ENCODE measurements at regions not wholly inside any gene's neighbourhood (a gene's known extent, or its start where the extent isn't known, plus 50 kb on each side); places are given as distances from the start of the nearest gene placed in this dataset.

GRCh38 chr3:168161696-168162095, 66.0 kb upstream of the GOLIM4 start:
- TF ChIP-seq POLR2AphosphoS5 (IDR thresholded peaks at IDR 0.05; ENCODE audit: low read depth) (no peak), GABPA (IDR thresholded peaks at IDR 0.05; ENCODE audit: low read depth) (no peak), CTCF (IDR thresholded peaks at IDR 0.05; ENCODE audit: insufficient read depth, low read length) (no peak), REST (IDR thresholded peaks at IDR 0.05; ENCODE audit: insufficient replicate concordance, low read depth) (no peak), SPI1 (IDR thresholded peaks at IDR 0.05; ENCODE audit: borderline replicate concordance, low read depth) (no peak)

All from HL-60 (cell line).